WTC11 (cell line): ENCODE measurements at regions not wholly inside any gene's neighbourhood (a gene's known extent, or its start where the extent isn't known, plus 50 kb on each side); places are given as distances from the start of the nearest gene placed in this dataset.

Source experiments
- ATAC-seq: fragments of 200-7000 bp; cut with Tn5 transposase; 2 replicates; pipeline ENCODE4 v1.10.0; 2021; ENCODE audit warnings: mild to moderate bottlenecking, moderate library complexity
- CTCF ChIA-PET: fragments of 300-600 bp; sonication (Branson Sonifier 250); formaldehyde crosslinking; loops from one replicate; lab custom pipeline; 2021; ENCODE audit warnings: antibody characterized with exemption; lab: Charles Lee
- POLR2A ChIA-PET: fragments of 350-600 bp; sonication (Branson Sonifier 250); formaldehyde crosslinking; loops from one replicate; lab custom pipeline; 2021; ENCODE audit warnings: antibody characterized with exemption; lab: Charles Lee
- DNase-seq: peaks from one replicate; pipeline ENCODE4 v3.0.0; 2021; ENCODE audit warnings: low spot score
- H3K27ac Mint-ChIP-seq: 2 replicates; pipeline ENCODE4 v1.8.0; 2021; ENCODE audit warnings: mixed read lengths
- H3K27me3 Mint-ChIP-seq: 2 replicates; pipeline ENCODE4 v1.8.0; 2021; ENCODE audit warnings: low read depth, mild to moderate bottlenecking, moderate library complexity, mixed read lengths
- H3K36me3 Mint-ChIP-seq: 2 replicates; pipeline ENCODE4 v1.8.0; 2021; ENCODE audit warnings: mixed read lengths
- H3K4me1 Mint-ChIP-seq: 2 replicates; pipeline ENCODE4 v1.8.0; 2022; ENCODE audit warnings: mixed read lengths
- H3K4me3 Mint-ChIP-seq: 2 replicates; pipeline ENCODE4 v1.8.0; 2021; ENCODE audit warnings: mild to moderate bottlenecking, moderate library complexity, mixed read lengths
- H3K9me3 Mint-ChIP-seq: 2 replicates; pipeline ENCODE4 v1.8.0; 2021; ENCODE audit warnings: mixed read lengths
- CREB1 ChIP-seq: sonication (generic); formaldehyde crosslinking; IDR thresholded peaks from 2 replicates; pipeline ENCODE4 v1.8.0; 2023; ENCODE audit warnings: mild to moderate bottlenecking, missing genetic modification reagents
- ETV6 ChIP-seq: sonication (generic); formaldehyde crosslinking; IDR thresholded peaks from 2 replicates; pipeline ENCODE4 v1.8.1; 2022; ENCODE audit warnings: mild to moderate bottlenecking, missing genetic modification reagents
- GTF2I ChIP-seq: fragments of 250-450 bp; sonication (Bioruptor Pico); conservative IDR thresholded peaks from 2 replicates; pipeline ENCODE4 v1.4.0; 2021; ENCODE audit warnings: mild to moderate bottlenecking
- NFYB ChIP-seq: sonication (generic); formaldehyde crosslinking; conservative IDR thresholded peaks from 2 replicates; pipeline ENCODE4 v1.8.0; 2022; ENCODE audit warnings: low read depth, missing genetic modification reagents
- RELA ChIP-seq: sonication (generic); formaldehyde crosslinking; IDR thresholded peaks from 2 replicates; pipeline ENCODE4 v1.8.1; 2022; ENCODE audit warnings: missing genetic modification reagents, mild to moderate bottlenecking, borderline replicate concordance
- ZNF121 ChIP-seq: sonication (generic); formaldehyde crosslinking; IDR thresholded peaks from 2 replicates; pipeline ENCODE4 v1.8.0; 2023; ENCODE audit warnings: missing genetic modification reagents
- ZNF232 ChIP-seq: sonication (generic); formaldehyde crosslinking; IDR thresholded peaks from 2 replicates; pipeline ENCODE4 v1.8.0; 2022; ENCODE audit warnings: mild to moderate bottlenecking, missing genetic modification reagents
- TF ChIP-seq, protein P1 (sequence below): sonication (generic); formaldehyde crosslinking; IDR thresholded peaks from 2 replicates; pipeline ENCODE4 v1.8.0; 2023; ENCODE audit warnings: missing genetic modification reagents
- TF ChIP-seq, protein P2 (sequence below): sonication (generic); formaldehyde crosslinking; IDR thresholded peaks from 2 replicates; pipeline ENCODE4 v1.8.0; 2022; ENCODE audit warnings: mild to moderate bottlenecking, missing genetic modification reagents
- TF ChIP-seq, protein P3 (sequence below): sonication (generic); formaldehyde crosslinking; IDR thresholded peaks from 2 replicates; pipeline ENCODE4 v1.8.1; 2023; ENCODE audit warnings: mild to moderate bottlenecking, moderate library complexity, missing genetic modification reagents
- TF ChIP-seq, protein P4 (sequence below): sonication (generic); formaldehyde crosslinking; IDR thresholded peaks from 2 replicates; pipeline ENCODE4 v1.8.1; 2023; ENCODE audit warnings: mild to moderate bottlenecking, missing genetic modification reagents
- TF ChIP-seq, protein P5 (sequence below): sonication (generic); formaldehyde crosslinking; IDR thresholded peaks from 2 replicates; pipeline ENCODE4 v1.8.1; 2022; ENCODE audit warnings: mild to moderate bottlenecking, missing genetic modification reagents, moderate library complexity, borderline replicate concordance
- TF ChIP-seq, protein P6 (sequence below): sonication (generic); formaldehyde crosslinking; IDR thresholded peaks from 2 replicates; pipeline ENCODE4 v1.8.0; 2022; ENCODE audit warnings: missing genetic modification reagents
- TF ChIP-seq, protein P7 (sequence below): sonication (generic); formaldehyde crosslinking; IDR thresholded peaks from 2 replicates; pipeline ENCODE4 v1.8.0; 2022; ENCODE audit warnings: mild to moderate bottlenecking, missing genetic modification reagents

DNA sequence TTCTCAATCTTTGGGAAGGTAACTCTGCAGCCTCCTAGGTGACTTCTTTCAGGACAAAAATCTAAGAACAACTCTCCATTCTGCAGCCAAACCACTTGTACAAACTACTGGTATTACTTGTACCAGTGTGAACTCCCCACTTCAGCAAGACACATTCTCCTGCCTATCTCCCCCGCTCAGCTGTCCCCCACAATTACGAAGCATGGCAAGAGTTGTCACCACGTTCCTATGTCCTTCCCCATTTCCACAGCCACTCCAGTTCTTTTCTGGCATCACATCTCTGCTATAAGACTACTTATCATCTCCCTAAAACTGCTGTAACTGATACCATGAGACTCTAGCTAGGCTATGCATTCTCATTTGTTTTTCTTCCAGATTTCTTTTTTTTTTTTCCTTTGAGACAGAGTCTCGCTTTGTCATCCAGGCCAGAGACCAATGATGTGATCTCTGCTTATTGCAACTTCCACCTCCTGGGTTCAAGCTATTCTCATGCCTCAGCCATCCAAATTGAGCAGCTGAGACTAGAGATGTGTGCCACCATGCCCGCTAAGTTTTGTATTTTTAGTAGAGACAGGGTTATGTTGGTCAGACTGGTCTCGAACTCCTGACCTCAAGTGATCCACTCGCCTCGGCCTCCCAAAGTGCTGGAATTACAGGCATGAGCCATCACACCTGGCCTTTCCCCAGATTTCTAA, 71.9 kb upstream of the CDON start:
- H3K36me3 Mint-ChIP-seq, result no peaks in the 10 kb centered on the region
- H3K4me1 Mint-ChIP-seq, result peaks cover 54% of the 10 kb centered on the region
- no peaks in the 10 kb centered on the region for H3K9me3 Mint-ChIP-seq
- H3K27me3 Mint-ChIP-seq, result no peaks in the 10 kb centered on the region
- CTCF ChIA-PET, result interaction anchor here (0.5 to 1.2 kb wide), 3 partner anchors 52 to 192 kb away, joined by 3 to 4 read pairs (median 3); no protein-coding TSS in a partner anchor
- DNase-seq (no peak), ATAC-seq (no peak)
- no peak overlapping the region for H3K4me3 Mint-ChIP-seq
- POLR2A ChIA-PET, result interaction anchor here (1.3 kb wide), 1 partner anchor 26 kb away, joined by 3 read pairs; no protein-coding TSS in a partner anchor
- TF ChIP-seq ETV6 (CRISPR knock-in tag) (no peak), CREB1 (no peak), ZNF232 (CRISPR knock-in tag) (no peak), NFYB (CRISPR knock-in tag) (no peak), GTF2I (CRISPR knock-in tag) (no peak), RELA (CRISPR knock-in tag) (no peak), ZNF121 (CRISPR knock-in tag) (no peak)
- TF ChIP-seq, protein P1, sequence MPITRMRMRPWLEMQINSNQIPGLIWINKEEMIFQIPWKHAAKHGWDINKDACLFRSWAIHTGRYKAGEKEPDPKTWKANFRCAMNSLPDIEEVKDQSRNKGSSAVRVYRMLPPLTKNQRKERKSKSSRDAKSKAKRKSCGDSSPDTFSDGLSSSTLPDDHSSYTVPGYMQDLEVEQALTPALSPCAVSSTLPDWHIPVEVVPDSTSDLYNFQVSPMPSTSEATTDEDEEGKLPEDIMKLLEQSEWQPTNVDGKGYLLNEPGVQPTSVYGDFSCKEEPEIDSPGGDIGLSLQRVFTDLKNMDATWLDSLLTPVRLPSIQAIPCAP (CRISPR knock-in tag), result no peak
- TF ChIP-seq, protein P2, sequence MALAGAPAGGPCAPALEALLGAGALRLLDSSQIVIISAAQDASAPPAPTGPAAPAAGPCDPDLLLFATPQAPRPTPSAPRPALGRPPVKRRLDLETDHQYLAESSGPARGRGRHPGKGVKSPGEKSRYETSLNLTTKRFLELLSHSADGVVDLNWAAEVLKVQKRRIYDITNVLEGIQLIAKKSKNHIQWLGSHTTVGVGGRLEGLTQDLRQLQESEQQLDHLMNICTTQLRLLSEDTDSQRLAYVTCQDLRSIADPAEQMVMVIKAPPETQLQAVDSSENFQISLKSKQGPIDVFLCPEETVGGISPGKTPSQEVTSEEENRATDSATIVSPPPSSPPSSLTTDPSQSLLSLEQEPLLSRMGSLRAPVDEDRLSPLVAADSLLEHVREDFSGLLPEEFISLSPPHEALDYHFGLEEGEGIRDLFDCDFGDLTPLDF (CRISPR knock-in tag), result no peak
- TF ChIP-seq, protein P3, sequence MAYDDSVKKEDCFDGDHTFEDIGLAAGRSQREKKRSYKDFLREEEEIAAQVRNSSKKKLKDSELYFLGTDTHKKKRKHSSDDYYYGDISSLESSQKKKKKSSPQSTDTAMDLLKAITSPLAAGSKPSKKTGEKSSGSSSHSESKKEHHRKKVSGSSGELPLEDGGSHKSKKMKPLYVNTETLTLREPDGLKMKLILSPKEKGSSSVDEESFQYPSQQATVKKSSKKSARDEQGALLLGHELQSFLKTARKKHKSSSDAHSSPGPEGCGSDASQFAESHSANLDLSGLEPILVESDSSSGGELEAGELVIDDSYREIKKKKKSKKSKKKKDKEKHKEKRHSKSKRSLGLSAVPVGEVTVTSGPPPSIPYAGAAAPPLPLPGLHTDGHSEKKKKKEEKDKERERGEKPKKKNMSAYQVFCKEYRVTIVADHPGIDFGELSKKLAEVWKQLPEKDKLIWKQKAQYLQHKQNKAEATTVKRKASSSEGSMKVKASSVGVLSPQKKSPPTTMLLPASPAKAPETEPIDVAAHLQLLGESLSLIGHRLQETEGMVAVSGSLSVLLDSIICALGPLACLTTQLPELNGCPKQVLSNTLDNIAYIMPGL (CRISPR knock-in tag), result no peak
- TF ChIP-seq, protein P4, sequence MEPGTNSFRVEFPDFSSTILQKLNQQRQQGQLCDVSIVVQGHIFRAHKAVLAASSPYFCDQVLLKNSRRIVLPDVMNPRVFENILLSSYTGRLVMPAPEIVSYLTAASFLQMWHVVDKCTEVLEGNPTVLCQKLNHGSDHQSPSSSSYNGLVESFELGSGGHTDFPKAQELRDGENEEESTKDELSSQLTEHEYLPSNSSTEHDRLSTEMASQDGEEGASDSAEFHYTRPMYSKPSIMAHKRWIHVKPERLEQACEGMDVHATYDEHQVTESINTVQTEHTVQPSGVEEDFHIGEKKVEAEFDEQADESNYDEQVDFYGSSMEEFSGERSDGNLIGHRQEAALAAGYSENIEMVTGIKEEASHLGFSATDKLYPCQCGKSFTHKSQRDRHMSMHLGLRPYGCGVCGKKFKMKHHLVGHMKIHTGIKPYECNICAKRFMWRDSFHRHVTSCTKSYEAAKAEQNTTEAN (CRISPR knock-in tag), result no peak
- TF ChIP-seq, protein P5, sequence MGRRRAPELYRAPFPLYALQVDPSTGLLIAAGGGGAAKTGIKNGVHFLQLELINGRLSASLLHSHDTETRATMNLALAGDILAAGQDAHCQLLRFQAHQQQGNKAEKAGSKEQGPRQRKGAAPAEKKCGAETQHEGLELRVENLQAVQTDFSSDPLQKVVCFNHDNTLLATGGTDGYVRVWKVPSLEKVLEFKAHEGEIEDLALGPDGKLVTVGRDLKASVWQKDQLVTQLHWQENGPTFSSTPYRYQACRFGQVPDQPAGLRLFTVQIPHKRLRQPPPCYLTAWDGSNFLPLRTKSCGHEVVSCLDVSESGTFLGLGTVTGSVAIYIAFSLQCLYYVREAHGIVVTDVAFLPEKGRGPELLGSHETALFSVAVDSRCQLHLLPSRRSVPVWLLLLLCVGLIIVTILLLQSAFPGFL, result no peak
- TF ChIP-seq, protein P6, sequence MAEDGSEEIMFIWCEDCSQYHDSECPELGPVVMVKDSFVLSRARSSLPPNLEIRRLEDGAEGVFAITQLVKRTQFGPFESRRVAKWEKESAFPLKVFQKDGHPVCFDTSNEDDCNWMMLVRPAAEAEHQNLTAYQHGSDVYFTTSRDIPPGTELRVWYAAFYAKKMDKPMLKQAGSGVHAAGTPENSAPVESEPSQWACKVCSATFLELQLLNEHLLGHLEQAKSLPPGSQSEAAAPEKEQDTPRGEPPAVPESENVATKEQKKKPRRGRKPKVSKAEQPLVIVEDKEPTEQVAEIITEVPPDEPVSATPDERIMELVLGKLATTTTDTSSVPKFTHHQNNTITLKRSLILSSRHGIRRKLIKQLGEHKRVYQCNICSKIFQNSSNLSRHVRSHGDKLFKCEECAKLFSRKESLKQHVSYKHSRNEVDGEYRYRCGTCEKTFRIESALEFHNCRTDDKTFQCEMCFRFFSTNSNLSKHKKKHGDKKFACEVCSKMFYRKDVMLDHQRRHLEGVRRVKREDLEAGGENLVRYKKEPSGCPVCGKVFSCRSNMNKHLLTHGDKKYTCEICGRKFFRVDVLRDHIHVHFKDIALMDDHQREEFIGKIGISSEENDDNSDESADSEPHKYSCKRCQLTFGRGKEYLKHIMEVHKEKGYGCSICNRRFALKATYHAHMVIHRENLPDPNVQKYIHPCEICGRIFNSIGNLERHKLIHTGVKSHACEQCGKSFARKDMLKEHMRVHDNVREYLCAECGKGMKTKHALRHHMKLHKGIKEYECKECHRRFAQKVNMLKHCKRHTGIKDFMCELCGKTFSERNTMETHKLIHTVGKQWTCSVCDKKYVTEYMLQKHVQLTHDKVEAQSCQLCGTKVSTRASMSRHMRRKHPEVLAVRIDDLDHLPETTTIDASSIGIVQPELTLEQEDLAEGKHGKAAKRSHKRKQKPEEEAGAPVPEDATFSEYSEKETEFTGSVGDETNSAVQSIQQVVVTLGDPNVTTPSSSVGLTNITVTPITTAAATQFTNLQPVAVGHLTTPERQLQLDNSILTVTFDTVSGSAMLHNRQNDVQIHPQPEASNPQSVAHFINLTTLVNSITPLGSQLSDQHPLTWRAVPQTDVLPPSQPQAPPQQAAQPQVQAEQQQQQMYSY (CRISPR knock-in tag), result no peak
- TF ChIP-seq, protein P7, sequence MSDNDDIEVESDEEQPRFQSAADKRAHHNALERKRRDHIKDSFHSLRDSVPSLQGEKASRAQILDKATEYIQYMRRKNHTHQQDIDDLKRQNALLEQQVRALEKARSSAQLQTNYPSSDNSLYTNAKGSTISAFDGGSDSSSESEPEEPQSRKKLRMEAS (CRISPR knock-in tag), result no peak
- TF ChIP-seq, all 79 proteins: peak for 0
- no peak overlapping the region; the same call in 1 of the 2 replicates for H3K27ac Mint-ChIP-seq
